Esophagus squamous epithelium (tissue), 5 donors: ENCODE measurements at regions not wholly inside any gene's neighbourhood (a gene's known extent, or its start where the extent isn't known, plus 50 kb on each side); places are given as distances from the start of the nearest gene placed in this dataset.

Experiments used
- DNase-seq: peaks from one replicate; lab custom pipeline; 2025; lab: John Stamatoyannopoulos, UW
- H3K27ac ChIP-seq, 4 donors: fragments of 200-600 bp; sonication (generic); one replicate each; pipeline ENCODE4 v1.5.1; 2016 to 2019; ENCODE audit warnings: mild to moderate bottlenecking in 1 of 4
- H3K27me3 ChIP-seq, 4 donors: fragments of 200-600 bp; sonication (generic); 1 replicate in 3 of 4; 2 replicates in 1 of 4; pipeline versions ENCODE4 v1.5.1 to v1.6.0; 2017 to 2021; ENCODE audit warnings: antibody characterized with exemption in 1 of 4
- H3K36me3 ChIP-seq, 3 donors: fragments of 200-600 bp; sonication (generic); one replicate each; pipeline ENCODE4 v1.5.1; 2016 to 2019
- H3K4me1 ChIP-seq, 3 donors: fragments of 200-600 bp; sonication (generic); one replicate each; pipeline ENCODE4 v1.5.1; 2017 to 2019
- H3K4me3 ChIP-seq, 4 donors: fragments of 200-600 bp; sonication (generic); 1 replicate in 3 of 4; 2 replicates in 1 of 4; pipeline ENCODE4 v1.5.1; 2016 to 2019; ENCODE audit warnings: mild to moderate bottlenecking in 2 of 4, moderate library complexity in 1 of 4
- H3K9me3 ChIP-seq, 3 donors: fragments of 200-600 bp; sonication (generic); one replicate each; pipeline ENCODE4 v1.5.1; 2016 to 2019
- CTCF ChIP-seq, 6 experiments: fragments of 450-650 bp in 4 of 6; fragments of 200-600 bp in 2 of 6; sonication (generic) in 2 of 6; IDR thresholded peaks; one replicate each; pipeline ENCODE4 v1.5.1; 2016 to 2019; ENCODE audit warnings: antibody characterized with exemption in 6 of 6, mild to moderate bottlenecking in 4 of 6, moderate library complexity in 4 of 6
- POLR2A ChIP-seq, 4 donors: fragments of 450-650 bp; IDR thresholded peaks; one replicate each; pipeline ENCODE4 v1.6.1; 2017; ENCODE audit warnings: antibody characterized with exemption in 4 of 4, mild to moderate bottlenecking in 4 of 4, moderate library complexity in 3 of 4
- WGBS, 2 donors: methylation state at CpG; one replicate each; pipeline ENCODE4 v1.1.5; 2018; 5-methylcytosine and 5-hydroxymethylcytosine counted together
- intact Hi-C: fragments of 100-400 bp; cut with DNase I; formaldehyde crosslinking; loops from one replicate; pipeline ENCODE4 v1.15.0; 2022
- donor health status: DM: yes; HTN: yes; CAD: no.

DNA sequence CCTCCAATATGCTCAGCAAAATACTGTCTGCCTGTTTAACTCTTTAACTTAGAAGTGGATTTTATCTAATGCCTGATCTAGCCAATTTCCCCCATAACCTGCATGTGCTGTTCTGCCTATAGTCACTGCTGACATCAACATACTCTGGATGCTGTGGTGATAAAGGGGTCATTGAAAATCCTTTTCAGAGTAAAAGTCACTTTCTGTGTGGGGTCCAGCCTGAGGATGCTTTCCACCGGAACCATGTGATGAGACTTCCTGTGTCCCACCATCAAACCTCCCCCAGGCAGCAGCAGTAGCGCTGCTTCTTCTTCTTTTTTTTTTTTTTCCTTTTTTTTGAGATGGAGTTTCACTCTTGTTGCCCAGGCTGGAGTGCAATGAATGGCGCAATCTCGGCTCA, 607.0 kb downstream of the BCL11B start:
- H3K27me3 ChIP-seq, result no peaks in the 10 kb centered on the region
- no peak for DNase-seq
- no peaks in the 10 kb centered on the region for H3K9me3 ChIP-seq
- no peak overlapping the region for H3K4me3 ChIP-seq
- TF ChIP-seq POLR2A (IDR thresholded peaks at IDR 0.05) (no peak), CTCF (IDR thresholded peaks at IDR 0.05) (no peak)
- no peaks in the 10 kb centered on the region for H3K36me3 ChIP-seq
- no peaks in the 10 kb centered on the region for H3K4me1 ChIP-seq
- intact Hi-C loops, result no loop called here
- no peak overlapping the region for H3K27ac ChIP-seq
- WGBS, 2 donors, result 60 to 72% methylated on average over 3 to 4 of the region's 4 CpGs

- 70 to 71% methylated on average over 5 of the region's 5 CpGs for WGBS, 2 donors
- no peak for DNase-seq
- TF ChIP-seq POLR2A (IDR thresholded peaks at IDR 0.05), result no peak
- TF ChIP-seq CTCF (IDR thresholded peaks at IDR 0.05), result no peak
- H3K9me3 ChIP-seq, result no peaks in the 10 kb centered on the region
- H3K27ac ChIP-seq, result no peak overlapping the region
- no peaks in the 10 kb centered on the region for H3K4me1 ChIP-seq
- intact Hi-C loops, result no loop called here
- H3K4me3 ChIP-seq, result no peak overlapping the region
- H3K36me3 ChIP-seq, result no peaks in the 10 kb centered on the region
- H3K27me3 ChIP-seq, result no peaks in the 10 kb centered on the region
These were observed 605.5 kb downstream of the BCL11B start for GRCh38 chr14:98666545-98666944.

DNA sequence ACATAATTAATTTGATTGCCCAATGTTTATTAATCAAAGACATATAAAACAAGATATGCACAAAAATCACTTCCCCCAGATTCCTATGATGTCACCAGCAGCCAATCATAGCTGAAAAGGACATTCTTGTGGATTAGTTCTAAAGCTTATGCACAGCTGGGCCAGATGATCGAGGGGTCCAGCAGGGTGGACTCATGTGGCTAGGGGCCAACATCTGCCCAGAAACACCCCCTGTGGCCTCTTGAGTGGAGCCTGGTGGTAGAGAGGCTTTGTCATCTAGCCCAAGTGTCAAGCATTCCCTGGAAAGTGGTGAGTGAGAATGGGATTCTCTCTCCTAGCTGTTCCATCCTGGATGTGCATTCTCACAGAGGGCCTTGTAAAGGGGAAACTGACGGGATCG, 590.0 kb downstream of the BCL11B start:
- DNase-seq, result no peak
- no peaks in the 10 kb centered on the region for H3K27me3 ChIP-seq
- no peaks in the 10 kb centered on the region for H3K4me1 ChIP-seq
- H3K9me3 ChIP-seq, result no peaks in the 10 kb centered on the region
- intact Hi-C loops, result no loop called here
- no peak overlapping the region for H3K4me3 ChIP-seq
- no peaks in the 10 kb centered on the region for H3K36me3 ChIP-seq
- 69 to 89% methylated on average over 3 of the region's 3 CpGs for WGBS, 2 donors
- TF ChIP-seq CTCF (IDR thresholded peaks at IDR 0.05) (no peak), POLR2A (IDR thresholded peaks at IDR 0.05) (no peak)
- no peak overlapping the region for H3K27ac ChIP-seq

GRCh38 chr14:98682726-98683125, 589.3 kb downstream of the BCL11B start:
- intact Hi-C loops, result no loop called here
- no peak for TF ChIP-seq CTCF (IDR thresholded peaks at IDR 0.05)
- TF ChIP-seq POLR2A (IDR thresholded peaks at IDR 0.05), result no peak
- WGBS, 2 donors, result 47 to 71% methylated on average over 2 of the region's 2 CpGs
- no peak overlapping the region for H3K4me3 ChIP-seq
- no peaks in the 10 kb centered on the region for H3K27me3 ChIP-seq
- no peak for DNase-seq
- no peak overlapping the region for H3K27ac ChIP-seq
- H3K4me1 ChIP-seq, result no peaks in the 10 kb centered on the region
- no peaks in the 10 kb centered on the region for H3K36me3 ChIP-seq
- H3K9me3 ChIP-seq, result no peaks in the 10 kb centered on the region

DNA sequence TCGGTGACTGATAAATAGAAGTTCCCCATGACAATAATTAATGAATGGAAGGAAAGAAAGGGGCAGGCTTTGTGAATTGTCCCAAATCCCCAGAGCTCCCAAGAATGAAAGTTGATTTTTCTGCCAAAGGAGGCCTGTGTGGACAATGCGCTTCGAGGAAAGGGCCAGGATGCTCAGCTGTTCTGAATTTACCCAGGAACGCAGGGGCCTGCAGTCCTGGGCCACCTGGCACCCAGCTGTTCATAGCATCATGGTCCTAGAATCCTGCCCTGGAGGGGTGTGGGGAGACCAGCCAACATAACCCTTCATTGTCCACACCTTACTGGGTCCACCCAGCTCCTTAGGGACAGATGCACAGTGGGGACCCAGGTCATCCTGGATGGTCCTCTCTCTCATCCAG, 587.5 kb downstream of the BCL11B start:
- no peaks in the 10 kb centered on the region for H3K9me3 ChIP-seq
- WGBS, 2 donors, result 80 to 87% methylated on average over 4 of the region's 4 CpGs
- no peak overlapping the region for H3K4me3 ChIP-seq
- intact Hi-C loops, result no loop called here
- no peaks in the 10 kb centered on the region for H3K27me3 ChIP-seq
- H3K4me1 ChIP-seq, result no peaks in the 10 kb centered on the region
- no peaks in the 10 kb centered on the region for H3K36me3 ChIP-seq
- DNase-seq, result no peak
- TF ChIP-seq CTCF (IDR thresholded peaks at IDR 0.05) (no peak), POLR2A (IDR thresholded peaks at IDR 0.05) (no peak)
- H3K27ac ChIP-seq, result no peak overlapping the region
